ENCODE measurements at regions not wholly inside any gene's neighbourhood (a gene's known extent, or its start where the extent isn't known, plus 50 kb on each side); places are given as distances from the start of the nearest gene placed in this dataset.

GRCh38 chr20:54848262-54848661, 372.9 kb downstream of the DOK5 start:
- no peak for DNase-seq (ENCODE audit: low read depth)
- no peak for TF ChIP-seq CTCF (conservative IDR thresholded peaks at IDR 0.05; ENCODE audit: low read depth, low read length)
- H3K4me3 ChIP-seq (ENCODE audit: low read length) = no peak overlapping the region

- no peak for TF ChIP-seq CTCF (conservative IDR thresholded peaks at IDR 0.05; ENCODE audit: low read depth, low read length)
- DNase-seq (ENCODE audit: low read depth) = no peak
- H3K4me3 ChIP-seq (ENCODE audit: low read length) = no peak overlapping the region
These were observed 371.6 kb downstream of the DOK5 start for GRCh38 chr20:54846948-54847347.

GRCh38 chr20:54844346-54844745, 369.0 kb downstream of the DOK5 start:
- TF ChIP-seq CTCF (conservative IDR thresholded peaks at IDR 0.05; ENCODE audit: low read depth, low read length) = no peak
- no peak for DNase-seq (ENCODE audit: low read depth)
- H3K4me3 ChIP-seq (ENCODE audit: low read length) = no peak overlapping the region

- DNase-seq (ENCODE audit: low read depth) = no peak
- no peak overlapping the region for H3K4me3 ChIP-seq (ENCODE audit: low read length)
- TF ChIP-seq CTCF (conservative IDR thresholded peaks at IDR 0.05; ENCODE audit: low read depth, low read length) = no peak
These were observed 368.5 kb downstream of the DOK5 start for GRCh38 chr20:54843865-54844264.

GRCh38 chr20:54843431-54843830, 368.0 kb downstream of the DOK5 start:
- DNase-seq (ENCODE audit: low read depth) = no peak
- no peak for TF ChIP-seq CTCF (conservative IDR thresholded peaks at IDR 0.05; ENCODE audit: low read depth, low read length)
- no peak overlapping the region for H3K4me3 ChIP-seq (ENCODE audit: low read length)

GRCh38 chr20:54839224-54839623, 363.8 kb downstream of the DOK5 start:
- TF ChIP-seq CTCF (conservative IDR thresholded peaks at IDR 0.05; ENCODE audit: low read depth, low read length) = no peak
- DNase-seq (ENCODE audit: low read depth) = no peak
- H3K4me3 ChIP-seq (ENCODE audit: low read length) = no peak overlapping the region

- no peak overlapping the region for H3K4me3 ChIP-seq (ENCODE audit: low read length)
- TF ChIP-seq CTCF (conservative IDR thresholded peaks at IDR 0.05; ENCODE audit: low read depth, low read length) = no peak
- no peak for DNase-seq (ENCODE audit: low read depth)
These were observed 361.8 kb downstream of the DOK5 start for GRCh38 chr20:54837226-54837625.

All from retinal pigment epithelial cell (primary cell).